GM18873 (cell line): ENCODE measurements at regions not wholly inside any gene's neighbourhood (a gene's known extent, or its start where the extent isn't known, plus 50 kb on each side); places are given as distances from the start of the nearest gene placed in this dataset.

Experiments used
- ATAC-seq: cut with Tn5 transposase; IDR thresholded peaks from one replicate; pipeline ENCODE4 v1.9.1; 2021; ENCODE audit warnings: mild to moderate bottlenecking, moderate library complexity, moderate number of reproducible peaks; ENCODE audit not compliant: unreplicated experiment, low FRiP score

- ATAC-seq: no peak
Measured at GRCh38 chr6:94130478-94130877, 711.1 kb upstream of the EPHA7 start.

- no peak for ATAC-seq
Measured at GRCh38 chr6:94129926-94130325, 710.6 kb upstream of the EPHA7 start.

- ATAC-seq: no peak
Measured at GRCh38 chr6:94127716-94128115, 708.4 kb upstream of the EPHA7 start.

GRCh38 chr6:94124333-94124732, 705.0 kb upstream of the EPHA7 start:
- ATAC-seq: no peak

- no peak for ATAC-seq
Measured at GRCh38 chr6:94121094-94121493, 701.7 kb upstream of the EPHA7 start.

- ATAC-seq: no peak
Measured at GRCh38 chr6:94099072-94099471, 679.7 kb upstream of the EPHA7 start.

GRCh38 chr6:94095961-94096360, 676.6 kb upstream of the EPHA7 start:
- no peak for ATAC-seq

GRCh38 chr6:94089941-94090340, 670.6 kb upstream of the EPHA7 start:
- no peak for ATAC-seq

GRCh38 chr6:94088870-94089269, 669.5 kb upstream of the EPHA7 start:
- no peak for ATAC-seq

- no peak for ATAC-seq
Measured at GRCh38 chr6:94074764-94075163, 655.4 kb upstream of the EPHA7 start.

- ATAC-seq: no peak
Measured at GRCh38 chr6:94071835-94072234, 652.5 kb upstream of the EPHA7 start.

- ATAC-seq: no peak
Measured at GRCh38 chr6:94065707-94066337, 646.5 kb upstream of the EPHA7 start.

- ATAC-seq: no peak
Measured at GRCh38 chr6:94052749-94053148, 633.4 kb upstream of the EPHA7 start.

GRCh38 chr6:94050515-94050914, 631.2 kb upstream of the EPHA7 start:
- ATAC-seq: no peak

- ATAC-seq: no peak
Measured at GRCh38 chr6:94049001-94049400, 629.6 kb upstream of the EPHA7 start.

GRCh38 chr6:94045099-94045829, 625.9 kb upstream of the EPHA7 start:
- no peak for ATAC-seq

- ATAC-seq: no peak
Measured at GRCh38 chr6:94041945-94042709, 622.8 kb upstream of the EPHA7 start.

GRCh38 chr6:94036024-94036423, 616.7 kb upstream of the EPHA7 start:
- ATAC-seq: no peak

- ATAC-seq: no peak
Measured at GRCh38 chr6:94027374-94027773, 608.0 kb upstream of the EPHA7 start.

- no peak for ATAC-seq
Measured at GRCh38 chr6:94026575-94026974, 607.2 kb upstream of the EPHA7 start.

- ATAC-seq: no peak
Measured at GRCh38 chr6:94005835-94006234, 586.5 kb upstream of the EPHA7 start.

- ATAC-seq: no peak
Measured at GRCh38 chr6:93992976-93993375, 573.6 kb upstream of the EPHA7 start.
